H9 (cell line): ENCODE measurements at regions not wholly inside any gene's neighbourhood (a gene's known extent, or its start where the extent isn't known, plus 50 kb on each side); places are given as distances from the start of the nearest gene placed in this dataset.

Source experiments
- DNase-seq: peaks from one replicate; pipeline ENCODE4 v3.0.0-alpha.2; 2017
- H2AFZ ChIP-seq: one replicate; pipeline ENCODE4 v1.6.1; 2013; ENCODE audit warnings: mild to moderate bottlenecking, low read length, control low read depth, moderate library complexity
- H2AK5ac ChIP-seq: 2 replicates; pipeline ENCODE4 v1.6.1; 2013; ENCODE audit warnings: low read length, control low read depth, mixed read lengths; ENCODE audit not compliant: insufficient read length
- H2BK120ac ChIP-seq: one replicate; pipeline ENCODE4 v1.6.1; 2013; ENCODE audit warnings: low read depth, mild to moderate bottlenecking, low read length, control low read depth, inconsistent platforms; ENCODE audit not compliant: poor library complexity, severe bottlenecking
- H2BK12ac ChIP-seq: 2 replicates; pipeline ENCODE4 v1.6.1; 2013; ENCODE audit warnings: low read length, control low read depth, mixed read lengths, low read depth; ENCODE audit not compliant: insufficient read length
- H2BK15ac ChIP-seq: 2 replicates; pipeline ENCODE4 v1.6.1; 2013; ENCODE audit warnings: low read depth, low read length, control low read depth
- H2BK20ac ChIP-seq: one replicate; pipeline ENCODE4 v1.6.1; 2013; ENCODE audit warnings: low read depth, mild to moderate bottlenecking, low read length, control low read depth, inconsistent platforms; ENCODE audit not compliant: poor library complexity, severe bottlenecking
- H2BK5ac ChIP-seq: 2 replicates; pipeline ENCODE4 v1.6.1; 2013; ENCODE audit warnings: low read length, control low read depth, mixed read lengths; ENCODE audit not compliant: insufficient read length
- H3K14ac ChIP-seq: 2 replicates; pipeline ENCODE4 v1.6.1; 2013; ENCODE audit warnings: low read length, control low read depth; ENCODE audit not compliant: insufficient read depth
- H3K18ac ChIP-seq: 2 replicates; pipeline ENCODE4 v1.6.1; 2013; ENCODE audit warnings: low read depth, mild to moderate bottlenecking, mixed read lengths, low read length, control low read depth; ENCODE audit not compliant: insufficient read length
- H3K23ac ChIP-seq: 2 replicates; pipeline ENCODE4 v1.6.1; 2013; ENCODE audit warnings: low read length, control low read depth, mixed read lengths, low read depth; ENCODE audit not compliant: insufficient read length
- H3K23me2 ChIP-seq: 2 replicates; pipeline ENCODE4 v1.6.1; 2013; ENCODE audit warnings: low read depth, mild to moderate bottlenecking, mixed read lengths, low read length, control low read depth; ENCODE audit not compliant: insufficient read length, poor library complexity, severe bottlenecking
- H3K27ac ChIP-seq: 2 replicates; pipeline ENCODE4 v1.5.1; 2013; ENCODE audit warnings: low read length, control low read depth, mixed read lengths, low read depth; ENCODE audit not compliant: insufficient read length
- H3K27me3 ChIP-seq: 2 replicates; pipeline ENCODE4 v1.6.1; 2013; ENCODE audit warnings: low read length, control low read depth, inconsistent platforms; ENCODE audit not compliant: insufficient read depth
- H3K4ac ChIP-seq: 2 replicates; pipeline ENCODE4 v1.6.1; 2013; ENCODE audit warnings: low read depth, mild to moderate bottlenecking, control low read depth, inconsistent platforms, low read length, moderate library complexity
- H3K4me1 ChIP-seq: 2 replicates; pipeline ENCODE4 v1.6.1; 2013; ENCODE audit warnings: low read length, control low read depth, inconsistent platforms; ENCODE audit not compliant: insufficient read depth
- H3K4me2 ChIP-seq: 2 replicates; pipeline ENCODE4 v1.6.1; 2013; ENCODE audit warnings: low read length, control low read depth, mixed read lengths; ENCODE audit not compliant: insufficient read length, insufficient read depth
- H3K56ac ChIP-seq: 2 replicates; pipeline ENCODE4 v1.6.1; 2013; ENCODE audit warnings: low read depth, mild to moderate bottlenecking, mixed read lengths, low read length, control low read depth; ENCODE audit not compliant: insufficient read length
- H3K79me1 ChIP-seq: 2 replicates; pipeline ENCODE4 v1.6.1; 2013; ENCODE audit warnings: low read depth, mild to moderate bottlenecking, moderate library complexity, low read length, control low read depth, inconsistent platforms; ENCODE audit not compliant: insufficient read depth, poor library complexity, severe bottlenecking
- H3K79me2 ChIP-seq: 2 replicates; pipeline ENCODE4 v1.6.1; 2013; ENCODE audit warnings: low read length, control low read depth, inconsistent platforms; ENCODE audit not compliant: insufficient read depth
- H3K9ac ChIP-seq: 2 replicates; pipeline ENCODE4 v1.6.1; 2013; ENCODE audit warnings: low read length, control low read depth, mixed read lengths; ENCODE audit not compliant: insufficient read length; ENCODE audit errors: extremely low read depth
- H3K9me3 ChIP-seq: one replicate; pipeline ENCODE4 v1.6.1; 2013; ENCODE audit warnings: low read depth, low read length, inconsistent platforms; ENCODE audit not compliant: control insufficient read depth
- H3T11ph ChIP-seq: one replicate; pipeline ENCODE4 v1.6.1; 2013; ENCODE audit warnings: mild to moderate bottlenecking, low read length, control low read depth, inconsistent platforms
- H4K20me1 ChIP-seq: one replicate; pipeline ENCODE4 v1.6.1; 2013; ENCODE audit not compliant: control insufficient read depth, insufficient read length, insufficient read depth
- H4K5ac ChIP-seq: 2 replicates; pipeline ENCODE4 v1.6.1; 2013; ENCODE audit warnings: low read depth, mild to moderate bottlenecking, mixed read lengths, low read length, control low read depth; ENCODE audit not compliant: insufficient read length
- H4K8ac ChIP-seq: replicated peaks from 2 replicates; pipeline ENCODE4 v1.6.1; 2013; ENCODE audit warnings: low read length, control low read depth, mixed read lengths, low read depth; ENCODE audit not compliant: insufficient read length
- H4K91ac ChIP-seq: 2 replicates; pipeline ENCODE4 v1.6.1; 2013; ENCODE audit warnings: low read depth, mild to moderate bottlenecking, moderate library complexity, mixed read lengths, low read length, control low read depth; ENCODE audit not compliant: insufficient read length
- H3K27ac Mint-ChIP-seq, 3 experiments: 2 replicates in 2 of 3; 3 replicates in 1 of 3; pipeline ENCODE4 v1.8.0; 2020 to 2021; ENCODE audit warnings: mixed read lengths in 3 of 3, mild to moderate bottlenecking in 1 of 3, moderate library complexity in 1 of 3
- H3K27me3 Mint-ChIP-seq: 2 replicates; pipeline ENCODE4 v1.8.0; 2021; ENCODE audit warnings: low read depth, mild to moderate bottlenecking, moderate library complexity, mixed read lengths
- H3K36me3 Mint-ChIP-seq, 3 experiments: 2 replicates in 2 of 3; 3 replicates in 1 of 3; pipeline ENCODE4 v1.8.0; 2020 to 2021; ENCODE audit warnings: low read depth in 3 of 3, mixed read lengths in 3 of 3; ENCODE audit not compliant: insufficient read depth in 1 of 3
- H3K4me1 Mint-ChIP-seq, 2 experiments: 2 replicates each; pipeline ENCODE4 v1.8.0; 2020; ENCODE audit warnings: mixed read lengths in 2 of 2
- H3K4me3 Mint-ChIP-seq, 2 experiments: 2 replicates in 1 of 2; 3 replicates in 1 of 2; pipeline ENCODE4 v1.8.0; 2020 to 2021; ENCODE audit warnings: mild to moderate bottlenecking in 2 of 2, mixed read lengths in 2 of 2, moderate library complexity in 1 of 2
- H3K9me3 Mint-ChIP-seq, 2 experiments: 2 replicates in 1 of 2; 3 replicates in 1 of 2; pipeline ENCODE4 v1.8.0; 2020; ENCODE audit warnings: mild to moderate bottlenecking in 2 of 2, mixed read lengths in 2 of 2, moderate library complexity in 1 of 2
- WGBS: extraction: QIAGEN DNeasy Blood & Tissue Kit; methylation state at CpG from one replicate; pipeline ENCODE4 v1.1.7; 2013; ENCODE audit warnings: missing lambda C conversion rate, low lambda C conversion rate, mixed read lengths; ENCODE audit not compliant: insufficient read length; ENCODE audit errors: extremely low coverage; 5-methylcytosine and 5-hydroxymethylcytosine counted together
- TF ChIP-seq, protein P1 (sequence below): fragments of 200-600 bp; sonication (generic); conservative IDR thresholded peaks from 3 replicates; pipeline ENCODE4 v1.8.0; 2021; ENCODE audit warnings: antibody characterized with exemption, mild to moderate bottlenecking

DNA sequence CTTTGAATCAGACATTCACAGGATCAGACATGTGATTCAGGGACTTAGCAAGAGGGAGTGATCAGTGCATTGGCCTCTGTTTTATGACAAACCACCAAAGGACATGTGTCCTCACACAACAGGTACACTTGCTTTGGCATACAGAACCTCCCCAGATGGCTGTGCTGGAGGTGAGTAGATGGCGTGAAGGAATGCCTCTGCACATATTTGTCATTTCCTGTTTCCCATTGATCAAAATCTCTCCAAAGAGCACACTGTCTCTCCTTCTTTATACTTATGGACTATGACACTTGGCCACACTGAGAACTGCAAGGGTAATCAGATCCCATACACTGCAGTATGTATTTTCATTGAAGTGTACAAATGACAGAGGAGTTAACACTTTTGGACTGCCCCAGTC, 927.6 kb downstream of the TSN start:
- Histone ChIP-seq H3K56ac (no peak overlapping the region), H4K5ac (no peak overlapping the region), H3K14ac (no peak overlapping the region), H3K4ac (no peak overlapping the region), H4K8ac (no peak overlapping the region), H3K23me2 (no peaks in the 10 kb centered on the region), H2AK5ac (no peak overlapping the region), H3K9ac (no peak overlapping the region), H2BK20ac (no peak overlapping the region), H4K91ac (no peak overlapping the region), H3K23ac (no peak overlapping the region), H3K27me3 (no peaks in the 10 kb centered on the region), H3K27ac (no peak overlapping the region), H3K18ac (no peak overlapping the region), H4K20me1 (no peaks in the 10 kb centered on the region), H2BK12ac (no peak overlapping the region), H3K79me2 (no peaks in the 10 kb centered on the region), H3K4me2 (no peak overlapping the region), H3K79me1 (no peaks in the 10 kb centered on the region), H2BK120ac (no peak overlapping the region), H2BK15ac (no peak overlapping the region), H3K4me1 (no peaks in the 10 kb centered on the region), H3T11ph (no peak overlapping the region), H2BK5ac (no peak overlapping the region), H3K9me3 (no peaks in the 10 kb centered on the region), H2AFZ (no peak overlapping the region)
- TF ChIP-seq, protein P1, sequence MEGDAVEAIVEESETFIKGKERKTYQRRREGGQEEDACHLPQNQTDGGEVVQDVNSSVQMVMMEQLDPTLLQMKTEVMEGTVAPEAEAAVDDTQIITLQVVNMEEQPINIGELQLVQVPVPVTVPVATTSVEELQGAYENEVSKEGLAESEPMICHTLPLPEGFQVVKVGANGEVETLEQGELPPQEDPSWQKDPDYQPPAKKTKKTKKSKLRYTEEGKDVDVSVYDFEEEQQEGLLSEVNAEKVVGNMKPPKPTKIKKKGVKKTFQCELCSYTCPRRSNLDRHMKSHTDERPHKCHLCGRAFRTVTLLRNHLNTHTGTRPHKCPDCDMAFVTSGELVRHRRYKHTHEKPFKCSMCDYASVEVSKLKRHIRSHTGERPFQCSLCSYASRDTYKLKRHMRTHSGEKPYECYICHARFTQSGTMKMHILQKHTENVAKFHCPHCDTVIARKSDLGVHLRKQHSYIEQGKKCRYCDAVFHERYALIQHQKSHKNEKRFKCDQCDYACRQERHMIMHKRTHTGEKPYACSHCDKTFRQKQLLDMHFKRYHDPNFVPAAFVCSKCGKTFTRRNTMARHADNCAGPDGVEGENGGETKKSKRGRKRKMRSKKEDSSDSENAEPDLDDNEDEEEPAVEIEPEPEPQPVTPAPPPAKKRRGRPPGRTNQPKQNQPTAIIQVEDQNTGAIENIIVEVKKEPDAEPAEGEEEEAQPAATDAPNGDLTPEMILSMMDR: no peak
- no CpG with 5 or more reads among the region's 1 CpG for WGBS
- no peaks in the 10 kb centered on the region for H3K27me3 Mint-ChIP-seq
- H3K27ac Mint-ChIP-seq: no peak overlapping the region
- H3K4me3 Mint-ChIP-seq: no peak overlapping the region
- no peaks in the 10 kb centered on the region for H3K4me1 Mint-ChIP-seq
- peaks cover 3 to 5% (median 4%) of the 10 kb centered on the region in 3 experiments; a peak in 5 of 7 replicates for H3K36me3 Mint-ChIP-seq
- no peak for DNase-seq
- H3K9me3 Mint-ChIP-seq: peaks cover 2 to 7% of the 10 kb centered on the region in 2 experiments; a peak in 2 of 5 replicates
